Activated CD8-positive, alpha-beta memory T cell treated with anti-CD3 and anti-CD28 coated beads, Interleukin-2, amount 50 U/mL, for 4 hours (primary cell): ENCODE measurements at regions not wholly inside any gene's neighbourhood (a gene's known extent, or its start where the extent isn't known, plus 50 kb on each side); places are given as distances from the start of the nearest gene placed in this dataset.

Experiments used
- DNase-seq: peaks from one replicate; pipeline ENCODE4 v3.0.0-alpha.2; 2020

- no peak for DNase-seq
Measured at GRCh38 chr6:14655201-14656061, 537.9 kb downstream of the CD83 start.

DNA sequence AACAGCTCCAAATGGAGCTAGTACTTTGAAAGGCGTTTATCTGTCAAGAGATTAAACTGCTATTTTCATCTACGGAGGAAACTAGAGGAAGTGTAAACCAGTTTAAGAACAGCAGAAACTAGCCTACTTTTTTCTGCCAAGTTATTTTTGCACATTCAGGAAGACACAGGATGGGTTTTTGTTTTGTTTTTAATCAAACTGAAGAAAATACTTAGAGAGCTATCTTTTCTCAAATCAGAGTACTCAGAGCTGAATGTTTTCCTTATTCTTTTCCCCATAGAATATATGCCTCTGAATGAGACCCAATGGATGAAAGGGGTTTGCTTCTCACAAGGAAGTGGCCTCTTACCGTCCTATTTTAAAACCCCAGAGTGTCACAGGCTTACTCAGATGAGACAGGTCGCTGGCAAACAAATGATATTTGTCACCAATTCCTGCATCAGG is 538.5 kb downstream of the CD83 start:
- DNase-seq: no peak

- DNase-seq: no peak
Measured at GRCh38 chr6:14656649-14657048, 539.1 kb downstream of the CD83 start.

DNA sequence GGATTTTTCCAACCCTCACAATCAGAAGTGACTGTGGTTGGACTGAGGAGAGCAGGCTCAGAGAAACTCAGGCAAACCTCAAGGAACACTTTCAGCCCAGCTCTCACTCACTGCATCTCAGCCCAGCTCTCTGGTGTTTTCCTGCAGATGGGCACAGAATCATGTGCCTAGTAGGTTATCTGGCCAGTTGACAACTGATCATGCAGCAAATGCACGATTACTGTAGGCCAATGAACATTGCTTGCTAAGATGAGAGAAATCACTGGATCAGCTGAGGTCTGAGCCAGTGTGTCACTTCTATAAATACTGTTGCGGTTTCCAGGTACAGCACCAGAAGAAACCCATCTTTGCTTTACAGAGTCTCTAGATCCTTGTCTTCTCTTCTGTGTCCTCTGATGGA is 540.5 kb downstream of the CD83 start:
- DNase-seq: no peak

GRCh38 chr6:14658886-14659561 is 541.5 kb downstream of the CD83 start:
- DNase-seq: no peak

DNA sequence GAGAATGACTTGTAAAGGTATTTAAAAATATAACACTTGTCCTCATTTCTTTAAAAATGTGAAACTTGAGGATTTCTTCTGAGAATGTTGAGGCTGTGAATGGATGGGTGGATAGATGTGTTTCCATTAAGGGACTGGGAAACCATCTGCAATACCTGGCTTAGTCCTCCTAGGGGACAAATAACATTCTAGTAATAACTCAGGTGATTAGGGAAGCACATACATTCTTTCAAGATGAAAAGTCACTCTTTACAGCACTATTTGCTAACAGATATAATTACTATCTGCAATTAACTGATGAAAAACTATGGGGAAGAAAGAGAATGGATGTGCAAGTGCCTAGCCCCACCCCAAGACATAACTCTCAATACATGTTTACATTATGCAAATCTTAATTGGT is 542.3 kb downstream of the CD83 start:
- DNase-seq: no peak

DNA sequence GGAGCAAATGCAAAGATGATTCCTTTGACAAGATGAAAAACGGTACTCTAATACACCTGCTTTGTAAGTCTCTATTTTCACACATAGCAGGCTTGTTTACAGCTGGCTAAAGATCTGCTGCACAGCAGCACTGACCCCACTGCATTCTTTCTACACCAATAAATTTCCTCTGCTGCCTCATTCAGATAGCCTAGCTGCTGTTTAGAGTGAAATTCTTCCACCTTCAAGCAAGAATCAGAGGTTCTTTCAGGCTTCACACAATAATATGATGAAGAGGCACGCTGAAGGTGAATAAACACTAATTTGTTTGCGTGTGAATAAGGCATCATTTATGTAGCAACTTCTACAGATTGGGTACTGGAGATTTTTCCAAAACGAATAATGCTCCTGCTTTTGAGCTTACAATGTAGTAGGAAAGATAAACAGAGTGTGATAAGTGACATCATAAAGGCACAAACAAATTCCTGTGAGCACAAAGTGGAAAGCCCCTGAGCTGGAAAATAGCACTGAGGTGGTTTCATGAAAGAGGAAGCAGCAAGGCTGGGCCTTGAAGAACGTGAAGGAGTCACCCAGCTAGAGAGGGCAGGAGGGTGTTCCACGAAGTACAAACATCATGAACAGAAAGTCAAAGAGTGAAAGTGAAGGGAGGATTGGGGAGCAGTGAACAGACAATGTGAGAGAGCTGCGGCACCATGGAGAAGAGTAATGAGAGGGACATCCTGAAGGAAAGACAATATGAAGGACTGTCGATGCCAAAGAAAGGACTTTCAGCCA is 543.4 kb downstream of the CD83 start:
- DNase-seq: peak; percentile 48

DNA sequence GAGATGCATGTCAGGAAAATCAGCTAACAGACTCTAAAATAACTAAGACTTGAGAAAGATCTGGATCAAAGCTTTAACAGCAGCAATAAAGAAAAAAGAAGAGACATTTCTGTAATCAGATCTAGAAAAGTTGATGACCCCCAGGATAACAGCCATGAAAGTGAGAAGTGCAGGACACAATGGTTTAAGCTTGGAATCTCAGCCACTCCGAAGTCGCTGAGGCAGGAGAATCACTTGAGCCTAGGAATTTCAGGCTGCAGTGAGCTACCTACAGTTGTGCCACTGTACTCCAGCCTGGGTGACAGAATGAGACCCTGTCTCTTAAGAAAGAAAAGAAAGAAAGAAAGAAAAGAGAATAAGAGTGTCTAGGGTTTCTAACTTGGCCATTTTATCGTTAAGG is 544.1 kb downstream of the CD83 start:
- no peak for DNase-seq

DNA sequence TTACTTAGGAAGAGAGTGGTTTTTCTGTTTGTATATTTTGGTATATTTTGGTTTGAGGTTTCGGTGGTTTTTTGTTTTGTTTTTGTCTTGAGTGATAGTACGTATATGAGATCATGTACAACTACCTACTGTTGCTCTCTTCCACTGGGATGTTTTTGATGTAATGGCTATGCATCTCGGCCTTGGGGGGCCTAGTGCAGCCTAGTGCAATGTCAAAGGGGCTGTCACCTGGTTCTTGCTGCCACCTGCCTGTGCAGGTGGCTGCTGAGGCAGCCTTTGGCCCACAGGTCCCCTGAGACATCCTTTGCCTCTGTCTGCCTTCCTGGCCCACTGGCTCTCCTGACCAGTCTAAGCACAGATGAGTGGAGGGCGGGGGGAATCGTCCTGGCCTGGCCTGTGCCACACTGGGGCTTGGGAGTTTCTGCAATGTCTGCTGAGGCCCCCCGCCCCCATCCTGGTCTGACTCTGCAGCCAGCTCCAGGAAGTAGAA is 546.6 kb downstream of the CD83 start:
- DNase-seq: no peak

GRCh38 chr6:14664621-14665315 is 547.2 kb downstream of the CD83 start:
- no peak for DNase-seq

- DNase-seq: no peak
Measured at GRCh38 chr6:14665827-14666724, 548.5 kb downstream of the CD83 start.

- no peak for DNase-seq
Measured at GRCh38 chr6:14670806-14671205, 553.2 kb downstream of the CD83 start.

DNA sequence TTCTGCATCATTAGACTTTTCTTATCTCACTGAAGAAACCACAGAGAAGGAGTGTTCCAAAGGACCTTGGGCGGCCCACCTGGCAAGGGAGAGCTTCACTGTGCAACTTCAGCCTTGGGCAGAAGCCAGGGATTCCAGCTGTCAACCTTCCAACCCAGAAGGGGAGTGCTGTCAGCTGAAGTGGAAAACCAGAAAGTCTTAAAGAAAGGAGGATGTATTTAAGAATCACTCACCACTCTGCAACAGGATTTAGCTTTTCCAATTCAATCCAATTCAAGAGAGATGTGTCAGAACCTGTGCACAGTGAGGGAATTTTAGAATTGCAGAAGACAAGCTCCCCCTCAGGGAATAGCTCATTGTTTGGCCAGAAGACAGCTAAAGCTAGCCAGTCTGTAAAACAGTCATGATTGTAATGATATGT is 553.7 kb downstream of the CD83 start:
- no peak for DNase-seq

GRCh38 chr6:14671937-14672336 is 554.4 kb downstream of the CD83 start:
- DNase-seq: no peak

GRCh38 chr6:14673201-14673600 is 555.6 kb downstream of the CD83 start:
- no peak for DNase-seq

- DNase-seq: no peak
Measured at GRCh38 chr6:14674458-14674857, 556.9 kb downstream of the CD83 start.

GRCh38 chr6:14674867-14675648 is 557.5 kb downstream of the CD83 start:
- DNase-seq: no peak

- no peak for DNase-seq
Measured at GRCh38 chr6:14676064-14676463, 558.5 kb downstream of the CD83 start.

DNA sequence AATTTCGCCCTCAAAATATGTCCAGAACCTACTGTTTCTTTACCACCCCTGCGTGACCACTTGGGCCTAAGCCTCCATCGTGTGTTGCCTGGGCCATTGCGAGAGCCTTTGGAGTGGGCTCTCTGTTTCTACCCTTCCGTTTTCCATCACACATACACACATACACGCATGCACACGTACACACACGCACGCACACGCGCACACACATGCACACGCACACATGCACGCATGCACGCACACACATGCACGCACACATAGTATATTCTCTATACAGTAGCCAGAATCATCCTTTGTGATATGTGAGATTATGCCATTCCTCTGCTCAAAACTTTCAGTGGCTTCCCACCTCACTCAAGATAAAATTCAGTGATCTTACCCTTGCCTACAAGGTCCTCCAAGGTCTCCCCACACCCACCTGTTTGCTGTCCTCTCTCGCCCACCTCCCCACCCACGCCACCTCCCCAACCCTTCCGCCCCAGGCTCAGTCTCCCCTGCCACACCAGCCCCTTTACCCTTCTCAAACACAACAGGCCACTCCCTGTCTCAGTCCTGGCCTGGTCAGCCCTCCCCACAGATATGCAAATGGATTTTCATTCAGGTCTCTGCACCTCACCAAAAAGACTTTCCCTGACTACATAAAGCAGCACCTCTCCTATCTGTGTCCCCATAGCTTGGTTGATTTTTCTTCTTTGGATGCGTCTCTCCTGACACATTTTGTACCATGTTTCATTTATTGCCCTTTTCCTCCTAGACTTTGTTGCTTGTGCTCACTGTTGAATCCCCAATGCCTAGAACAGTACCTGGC is 559.6 kb downstream of the CD83 start:
- DNase-seq: no peak
